ENCODE measurements at regions not wholly inside any gene's neighbourhood (a gene's known extent, or its start where the extent isn't known, plus 50 kb on each side); places are given as distances from the start of the nearest gene placed in this dataset.
"Not testable (repeated sequence)": the region's sequence is repeated elsewhere in the genome, so short reads cannot be mapped to it uniquely, and the experiment has no call there.

DNA sequence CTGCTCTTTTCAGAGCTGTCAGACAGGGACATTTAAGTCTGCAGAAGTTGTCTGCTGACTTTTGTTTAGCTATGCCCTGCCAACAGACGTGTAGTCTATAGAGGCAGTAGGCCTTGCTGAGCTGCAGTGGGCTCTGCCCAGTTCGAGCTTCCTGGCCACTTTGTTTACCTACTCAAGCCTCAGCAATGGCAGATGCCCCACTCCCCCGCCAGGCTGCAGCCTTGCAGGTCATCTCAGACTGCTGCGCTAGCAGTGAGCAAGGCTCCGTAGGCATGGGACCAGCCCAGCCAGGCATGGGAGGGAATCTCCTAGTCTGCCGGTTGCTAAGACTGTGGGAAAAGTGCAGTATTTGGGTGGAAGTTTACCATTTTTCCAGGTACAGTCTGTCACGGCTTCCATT lies 230.5 kb upstream of the NRG3 start:
- TF ChIP-seq, protein P1, sequence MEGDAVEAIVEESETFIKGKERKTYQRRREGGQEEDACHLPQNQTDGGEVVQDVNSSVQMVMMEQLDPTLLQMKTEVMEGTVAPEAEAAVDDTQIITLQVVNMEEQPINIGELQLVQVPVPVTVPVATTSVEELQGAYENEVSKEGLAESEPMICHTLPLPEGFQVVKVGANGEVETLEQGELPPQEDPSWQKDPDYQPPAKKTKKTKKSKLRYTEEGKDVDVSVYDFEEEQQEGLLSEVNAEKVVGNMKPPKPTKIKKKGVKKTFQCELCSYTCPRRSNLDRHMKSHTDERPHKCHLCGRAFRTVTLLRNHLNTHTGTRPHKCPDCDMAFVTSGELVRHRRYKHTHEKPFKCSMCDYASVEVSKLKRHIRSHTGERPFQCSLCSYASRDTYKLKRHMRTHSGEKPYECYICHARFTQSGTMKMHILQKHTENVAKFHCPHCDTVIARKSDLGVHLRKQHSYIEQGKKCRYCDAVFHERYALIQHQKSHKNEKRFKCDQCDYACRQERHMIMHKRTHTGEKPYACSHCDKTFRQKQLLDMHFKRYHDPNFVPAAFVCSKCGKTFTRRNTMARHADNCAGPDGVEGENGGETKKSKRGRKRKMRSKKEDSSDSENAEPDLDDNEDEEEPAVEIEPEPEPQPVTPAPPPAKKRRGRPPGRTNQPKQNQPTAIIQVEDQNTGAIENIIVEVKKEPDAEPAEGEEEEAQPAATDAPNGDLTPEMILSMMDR (IDR thresholded peaks at IDR 0.05): not testable (repeated sequence)
- not testable (repeated sequence) for TF ChIP-seq EZH2 (IDR thresholded peaks at IDR 0.05; ENCODE audit: borderline replicate concordance, insufficient read depth, low read depth, low read length, poor library complexity, severe bottlenecking)

Data from B cell (primary cell).